GM19395 (cell line): ENCODE measurements at regions not wholly inside any gene's neighbourhood (a gene's known extent, or its start where the extent isn't known, plus 50 kb on each side); places are given as distances from the start of the nearest gene placed in this dataset.

Experiments used
- ATAC-seq: cut with Tn5 transposase; IDR thresholded peaks from one replicate; pipeline ENCODE4 v1.9.1; 2021; ENCODE audit warnings: mild to moderate bottlenecking, moderate library complexity; ENCODE audit not compliant: unreplicated experiment

DNA sequence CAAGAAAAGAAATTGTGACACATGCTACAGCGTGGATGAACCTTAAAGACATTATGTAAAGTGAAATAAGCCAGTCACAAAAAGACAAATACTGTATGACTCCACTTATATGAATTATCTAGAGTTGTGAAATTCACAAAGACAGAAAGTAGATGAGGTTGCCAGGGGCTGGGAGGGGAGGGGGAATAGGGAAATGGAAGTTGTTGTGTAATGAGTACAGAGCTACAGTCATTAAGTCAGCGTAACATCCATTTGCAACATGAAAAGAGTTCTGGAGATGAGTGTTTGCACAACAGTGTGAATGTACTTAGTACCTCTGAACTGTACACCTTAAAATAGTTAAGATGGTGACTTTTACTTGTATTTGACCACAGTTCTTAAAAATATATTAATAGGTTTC lies 112.1 kb upstream of the CDK1 start:
- no peak for ATAC-seq

DNA sequence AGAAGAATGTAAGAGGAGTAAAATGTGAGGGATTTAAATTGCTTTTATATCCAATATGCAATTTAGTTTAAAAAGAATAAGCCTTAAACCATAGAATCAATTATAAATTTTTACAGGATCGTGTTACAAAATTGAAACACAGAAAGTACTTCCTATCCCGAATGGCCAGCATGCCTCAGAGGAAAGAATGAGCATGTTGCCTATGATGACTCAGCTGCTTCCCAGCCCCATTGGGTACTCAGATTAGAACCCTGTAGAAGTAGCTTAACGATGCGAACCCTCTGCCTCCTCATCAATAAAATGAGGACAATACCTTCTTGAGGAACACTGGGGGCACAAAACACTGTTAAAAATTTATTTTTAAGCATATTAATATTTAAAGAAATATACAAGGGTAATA lies 113.4 kb upstream of the CDK1 start:
- ATAC-seq: no peak

DNA sequence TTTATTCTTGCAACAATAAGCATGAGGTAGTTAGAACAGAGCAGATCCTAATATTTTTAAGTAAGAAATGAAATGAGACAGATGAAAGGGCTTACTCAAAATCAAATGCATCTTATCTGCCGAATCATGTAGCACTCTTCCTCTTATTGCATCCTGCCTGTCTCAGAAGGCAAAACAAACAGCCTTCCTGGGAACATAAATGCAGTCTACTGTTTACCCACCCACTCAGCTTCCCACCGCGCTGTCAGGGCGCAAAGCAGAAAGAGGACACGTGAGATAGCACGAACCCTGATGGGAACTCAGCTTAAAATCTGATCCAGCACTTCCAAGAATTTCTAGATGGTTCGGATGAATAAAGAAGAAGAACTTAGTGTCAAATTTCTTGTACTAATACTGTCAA lies 114.4 kb upstream of the CDK1 start:
- ATAC-seq: no peak

DNA sequence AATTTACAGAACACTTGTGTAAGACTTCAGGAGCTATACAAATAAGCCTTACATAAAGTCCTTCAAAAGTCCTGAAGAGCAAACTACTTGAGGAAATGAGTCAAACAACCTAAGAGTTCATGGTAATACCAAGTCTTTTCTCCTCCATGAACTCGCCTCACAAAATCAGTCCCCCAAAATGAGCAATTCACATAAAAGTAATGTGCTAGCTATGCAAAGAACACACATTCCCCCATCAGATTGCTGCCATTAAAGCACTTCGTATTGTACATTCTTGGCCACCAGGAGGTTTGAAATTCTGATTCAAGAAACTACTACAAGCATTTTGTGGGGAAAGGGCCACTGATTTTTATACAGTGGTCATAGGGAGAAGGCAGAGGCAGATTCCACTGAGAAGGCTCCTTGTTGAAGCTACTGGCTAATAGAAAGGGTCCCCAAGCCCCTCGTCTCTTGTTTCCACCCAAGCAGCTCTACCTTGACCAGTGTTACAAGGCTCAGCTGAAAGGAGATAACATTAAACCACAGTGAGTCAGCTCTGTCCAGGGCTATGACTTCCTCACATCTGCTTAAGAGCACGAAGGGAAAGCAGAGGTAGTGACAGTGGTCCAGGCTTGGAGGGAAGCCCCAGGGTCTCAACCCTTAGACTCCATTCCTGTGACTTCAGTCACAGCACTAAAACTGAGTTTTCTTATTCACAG lies 115.2 kb upstream of the CDK1 start:
- no peak for ATAC-seq

DNA sequence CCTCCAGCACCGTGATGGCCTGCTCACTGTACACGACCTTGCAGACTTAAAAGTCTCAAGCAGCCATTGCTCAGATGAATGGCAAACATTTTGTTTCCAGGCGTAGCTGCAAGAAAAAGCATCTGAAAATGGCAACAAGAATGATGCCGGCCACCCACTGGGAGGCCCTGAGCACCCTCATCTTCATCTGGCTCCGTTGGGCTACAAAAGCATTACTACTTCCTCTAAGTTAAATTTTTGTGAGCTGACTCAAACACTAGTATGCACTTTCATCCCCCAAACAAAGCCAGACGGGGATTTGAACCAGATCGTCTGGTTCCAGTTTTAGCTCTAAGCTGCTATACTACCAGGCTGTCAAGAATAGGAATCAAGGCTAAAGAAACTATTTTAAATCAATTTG lies 116.6 kb upstream of the CDK1 start:
- ATAC-seq: no peak

DNA sequence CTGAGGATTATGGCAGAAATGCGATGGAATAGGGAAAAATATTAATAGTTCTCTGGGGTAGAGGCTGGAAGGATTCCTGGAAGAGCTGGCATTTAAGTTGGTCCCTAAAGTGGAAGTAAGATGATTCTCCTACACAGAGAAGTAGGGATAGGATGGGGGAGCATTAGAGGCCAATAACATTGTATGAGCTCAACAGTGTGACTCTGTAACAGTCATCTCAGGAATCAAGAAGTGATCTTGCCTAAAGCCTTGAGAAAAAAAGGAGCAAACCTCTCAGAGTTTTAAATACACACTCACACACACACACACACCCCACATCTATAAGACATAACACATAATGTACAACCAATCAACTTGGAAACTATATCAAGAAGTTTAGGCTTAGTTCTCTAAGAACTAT lies 117.7 kb upstream of the CDK1 start:
- ATAC-seq: no peak

DNA sequence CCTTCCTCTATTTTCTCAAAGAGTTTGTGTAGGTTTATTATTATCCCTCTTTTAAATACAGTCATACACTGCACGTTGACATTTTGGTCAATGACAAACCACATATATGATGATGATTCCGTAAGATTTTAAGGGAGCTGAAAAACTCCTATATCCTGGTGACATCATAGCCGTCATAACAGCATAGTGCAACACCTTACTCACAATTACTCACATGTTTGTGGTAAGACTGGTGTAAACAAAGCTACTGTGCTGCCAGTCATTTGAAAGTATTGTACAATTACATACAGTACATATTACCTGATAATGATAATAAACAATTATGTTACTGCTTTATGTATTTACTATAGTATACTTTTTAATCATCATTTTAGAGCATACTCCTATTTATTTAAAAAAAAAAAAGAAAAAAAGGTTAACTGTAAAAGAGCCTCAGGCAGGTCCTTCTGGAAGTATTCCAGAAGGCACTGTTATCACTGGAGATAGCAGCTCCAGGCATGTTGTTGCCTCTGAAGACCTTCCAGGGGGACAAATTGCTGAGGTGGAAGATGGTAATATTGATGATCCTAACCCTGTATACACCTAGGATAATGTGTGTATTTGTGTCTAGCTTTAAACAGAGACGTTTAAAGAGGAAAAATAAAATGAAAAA lies 123.3 kb upstream of the CDK1 start:
- no peak for ATAC-seq

DNA sequence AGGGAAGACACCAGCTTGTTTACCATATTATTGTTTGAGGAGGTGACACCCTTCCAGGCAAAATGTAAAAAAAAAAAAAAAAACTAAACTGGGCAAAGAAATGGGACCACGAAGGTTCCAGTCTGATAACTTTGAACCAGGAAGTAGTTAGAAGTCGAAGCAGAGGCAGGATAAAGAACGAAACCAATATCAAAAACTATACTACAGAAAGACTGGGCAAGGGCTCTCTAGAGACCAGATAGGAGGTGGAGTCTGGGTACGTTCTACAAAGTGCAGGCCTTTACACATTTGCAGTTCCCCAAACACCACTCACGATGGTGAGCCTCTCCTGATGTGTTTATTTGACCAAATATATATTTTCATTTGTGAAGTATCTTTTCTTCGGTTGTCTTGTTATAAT lies 125.7 kb upstream of the CDK1 start:
- peak; percentile 90 for ATAC-seq

DNA sequence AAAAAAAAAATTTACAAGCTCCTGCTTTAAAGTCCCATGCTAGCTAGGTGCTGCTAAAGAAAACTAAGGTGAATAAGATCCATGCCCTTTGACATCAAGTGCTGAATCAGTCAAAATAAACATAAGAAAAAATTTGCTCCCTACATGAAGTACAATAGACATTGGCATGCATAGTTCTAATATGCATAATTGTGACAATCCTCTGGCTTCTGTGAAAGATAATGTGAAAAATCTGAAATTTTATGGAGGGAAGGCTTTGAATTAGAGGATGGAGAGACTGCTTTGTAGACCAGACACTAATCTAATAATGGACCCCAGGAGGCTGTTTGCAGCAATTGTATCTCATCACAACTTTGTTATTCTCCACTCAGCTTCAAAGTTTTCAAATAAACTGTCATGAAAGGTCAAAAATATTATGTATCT lies 127.9 kb upstream of the CDK1 start:
- ATAC-seq: no peak

DNA sequence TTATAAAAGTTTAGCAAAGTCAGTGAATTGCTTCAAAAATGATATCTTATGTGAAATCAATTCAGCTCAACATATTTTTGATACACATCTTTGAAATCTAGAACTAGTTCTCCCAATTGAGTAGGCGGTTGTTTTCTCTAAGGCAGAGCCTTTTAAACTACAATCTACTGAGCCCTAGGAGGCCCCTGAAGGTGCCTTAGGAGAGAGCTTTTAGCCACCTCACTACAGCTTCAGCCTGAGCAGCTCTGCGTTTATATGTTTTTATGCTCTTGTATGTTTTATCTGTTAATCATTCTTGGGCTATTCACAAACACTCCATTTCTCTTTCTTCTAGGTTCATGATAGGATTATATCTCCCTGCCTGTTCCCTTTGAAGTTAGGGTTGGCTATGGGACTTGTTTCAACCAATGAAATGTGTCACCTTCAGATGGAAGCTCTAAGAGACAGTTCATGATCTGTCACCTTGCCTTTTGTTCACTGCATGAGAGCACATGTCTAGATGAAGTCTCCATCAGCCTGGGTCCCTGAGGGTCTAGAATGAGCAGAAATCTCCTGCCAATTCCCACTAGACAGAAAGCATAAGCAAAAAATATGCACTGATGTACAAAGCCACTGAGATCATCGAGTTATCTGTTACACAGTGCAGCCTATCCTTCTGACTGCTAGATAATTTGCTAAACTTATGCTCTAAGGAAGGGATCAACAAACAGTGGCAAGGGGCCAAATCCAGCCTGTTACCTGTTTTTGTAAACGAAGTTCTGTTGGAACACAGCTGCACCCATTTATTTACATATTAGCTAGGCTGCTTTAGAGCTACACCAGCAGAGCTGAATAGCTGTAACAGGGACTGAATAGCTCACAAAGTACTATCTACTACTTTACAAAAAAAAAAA lies 128.5 kb upstream of the CDK1 start:
- ATAC-seq: no peak

DNA sequence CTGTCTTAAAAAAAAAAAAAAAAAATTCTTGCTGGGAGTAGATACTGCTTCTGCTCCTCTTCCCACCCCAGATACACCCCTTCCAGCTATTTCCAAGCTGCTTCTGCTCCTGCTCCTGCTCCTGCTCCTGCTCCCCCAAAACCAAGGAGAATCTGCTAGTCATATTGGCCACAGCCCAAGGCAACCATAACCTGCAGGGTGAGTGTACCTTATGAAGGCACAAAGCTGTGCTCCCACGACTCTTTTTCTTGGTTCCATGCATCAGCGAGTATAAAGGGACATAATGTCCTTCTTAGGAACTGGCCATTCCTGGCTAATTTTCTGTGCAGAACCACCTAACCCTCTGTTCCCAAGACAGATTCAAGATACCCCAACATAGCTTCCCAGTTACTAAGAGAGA lies 129.5 kb upstream of the CDK1 start:
- no peak for ATAC-seq

DNA sequence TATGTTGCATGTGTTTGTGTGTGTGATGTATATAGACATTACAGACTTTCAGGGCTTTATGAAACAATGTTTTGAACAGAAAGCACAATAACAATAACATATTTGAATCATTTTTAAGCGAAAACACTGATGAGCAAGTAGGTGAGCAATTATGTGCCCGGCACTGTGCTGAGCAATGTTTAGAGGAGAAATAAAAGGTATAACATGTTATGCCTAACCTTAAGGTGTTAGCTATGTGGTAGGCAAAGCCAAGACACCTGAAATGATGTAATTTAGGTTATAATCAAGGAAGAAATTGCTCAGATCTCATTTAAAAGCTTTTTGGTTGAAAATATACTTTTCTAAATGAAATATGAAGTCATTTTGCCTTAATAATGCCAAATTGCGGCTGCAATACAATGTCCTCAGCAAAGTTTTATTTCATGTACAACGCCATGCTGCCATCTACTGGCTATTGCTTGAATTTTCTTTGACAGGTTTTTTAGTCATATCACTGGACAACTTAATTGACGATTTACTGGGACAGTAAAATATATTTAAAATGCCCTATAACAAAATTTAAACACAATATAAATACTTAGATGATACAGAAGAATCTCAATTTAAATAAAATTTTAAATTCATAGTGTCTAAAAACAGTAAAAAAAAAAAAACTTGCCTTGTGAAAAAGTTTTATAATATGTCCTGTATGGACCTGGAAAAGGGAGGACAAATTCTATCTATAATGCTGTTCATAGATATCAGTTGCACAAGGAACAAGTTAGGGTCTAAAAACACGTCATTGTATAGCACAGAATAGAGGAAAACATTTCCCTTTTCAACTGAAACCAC lies 131.1 kb upstream of the CDK1 start:
- ATAC-seq: peak; percentile 78

DNA sequence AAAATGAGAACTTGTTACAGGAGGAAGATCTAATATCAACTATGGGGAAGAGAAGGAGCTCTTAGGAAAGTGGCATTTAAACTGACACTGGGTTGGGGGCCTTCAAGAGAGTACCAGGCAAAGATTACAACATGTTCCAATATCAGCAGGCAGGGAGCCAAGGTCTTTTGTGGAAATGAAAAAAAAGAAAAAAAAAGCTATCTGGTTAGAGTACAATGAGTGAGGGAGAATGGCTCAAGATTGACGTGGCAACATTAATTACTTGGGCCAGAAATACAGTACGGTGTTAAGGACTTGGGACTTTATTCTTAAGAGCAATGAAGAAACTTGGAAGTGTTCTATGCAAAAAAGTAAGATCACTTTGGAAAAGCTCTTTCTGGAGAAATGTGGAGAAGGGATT lies 132.3 kb upstream of the CDK1 start:
- no peak for ATAC-seq

DNA sequence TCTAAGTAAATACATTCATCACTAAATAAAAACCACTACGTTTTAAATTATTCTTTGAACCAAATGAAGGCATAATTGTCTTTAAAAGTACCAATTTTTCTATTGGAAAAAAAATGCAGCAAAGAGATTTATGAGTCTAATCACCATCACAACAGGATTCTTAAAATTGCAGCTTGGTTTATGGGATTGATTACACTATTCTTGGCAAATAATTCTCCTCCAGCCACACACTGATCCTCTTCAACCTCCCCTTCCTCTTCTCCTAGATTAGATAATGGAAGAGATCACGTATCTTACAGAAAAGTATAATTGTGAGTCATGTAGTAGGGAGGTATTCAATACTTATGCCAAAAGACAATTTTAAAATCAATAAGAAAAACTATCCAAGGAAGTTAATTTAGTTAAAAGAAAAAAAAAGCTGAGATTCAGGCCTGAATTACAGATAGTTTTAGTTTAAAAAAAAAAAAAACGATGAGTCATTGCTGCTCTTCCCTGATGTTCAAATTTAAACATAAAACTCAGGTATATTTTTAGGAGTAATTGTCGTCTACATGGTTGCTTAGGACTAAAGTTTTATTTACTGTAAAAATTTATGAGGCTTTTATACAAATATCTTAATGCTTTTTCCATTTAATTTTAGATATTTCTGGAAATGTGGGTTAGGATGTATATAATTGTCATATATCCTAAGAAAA lies 133.7 kb upstream of the CDK1 start:
- ATAC-seq: no peak

DNA sequence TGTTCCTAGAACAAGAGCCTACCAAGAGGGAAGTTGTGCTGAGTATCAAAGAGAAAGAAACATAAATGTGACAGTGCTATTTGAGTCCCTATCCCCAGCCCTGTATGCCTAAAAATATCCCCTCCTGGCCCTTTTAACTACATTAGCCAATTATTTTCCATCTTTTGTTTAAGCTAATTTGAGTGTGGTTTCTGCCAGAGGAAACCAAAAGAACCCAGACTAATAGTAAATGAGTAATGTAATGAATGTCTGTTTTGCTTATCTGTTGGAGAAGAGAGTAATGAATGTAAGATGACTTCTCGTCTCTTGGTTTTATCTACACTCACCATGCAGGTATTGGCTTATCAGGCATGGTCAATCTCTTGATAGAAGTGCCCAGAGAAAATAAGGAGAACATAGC lies 134.4 kb upstream of the CDK1 start:
- no peak for ATAC-seq

DNA sequence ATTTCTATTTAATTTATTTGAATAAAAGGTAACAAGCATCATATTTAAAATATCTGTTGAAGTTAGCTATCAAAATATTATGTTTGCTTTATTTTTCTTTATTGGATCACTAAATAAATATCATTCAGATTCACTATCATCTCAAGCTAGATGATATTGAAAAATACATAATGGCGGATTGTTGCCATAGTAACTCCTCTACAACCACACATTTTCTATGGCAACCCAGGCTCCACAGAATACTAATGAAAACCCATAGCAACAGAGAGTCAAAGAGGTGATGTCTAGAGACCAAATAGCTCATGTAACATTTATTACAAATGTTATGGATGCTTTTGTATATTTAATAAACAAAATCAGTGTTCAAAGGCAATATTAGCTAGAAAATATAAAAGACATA lies 148.9 kb upstream of the CDK1 start:
- ATAC-seq: no peak

DNA sequence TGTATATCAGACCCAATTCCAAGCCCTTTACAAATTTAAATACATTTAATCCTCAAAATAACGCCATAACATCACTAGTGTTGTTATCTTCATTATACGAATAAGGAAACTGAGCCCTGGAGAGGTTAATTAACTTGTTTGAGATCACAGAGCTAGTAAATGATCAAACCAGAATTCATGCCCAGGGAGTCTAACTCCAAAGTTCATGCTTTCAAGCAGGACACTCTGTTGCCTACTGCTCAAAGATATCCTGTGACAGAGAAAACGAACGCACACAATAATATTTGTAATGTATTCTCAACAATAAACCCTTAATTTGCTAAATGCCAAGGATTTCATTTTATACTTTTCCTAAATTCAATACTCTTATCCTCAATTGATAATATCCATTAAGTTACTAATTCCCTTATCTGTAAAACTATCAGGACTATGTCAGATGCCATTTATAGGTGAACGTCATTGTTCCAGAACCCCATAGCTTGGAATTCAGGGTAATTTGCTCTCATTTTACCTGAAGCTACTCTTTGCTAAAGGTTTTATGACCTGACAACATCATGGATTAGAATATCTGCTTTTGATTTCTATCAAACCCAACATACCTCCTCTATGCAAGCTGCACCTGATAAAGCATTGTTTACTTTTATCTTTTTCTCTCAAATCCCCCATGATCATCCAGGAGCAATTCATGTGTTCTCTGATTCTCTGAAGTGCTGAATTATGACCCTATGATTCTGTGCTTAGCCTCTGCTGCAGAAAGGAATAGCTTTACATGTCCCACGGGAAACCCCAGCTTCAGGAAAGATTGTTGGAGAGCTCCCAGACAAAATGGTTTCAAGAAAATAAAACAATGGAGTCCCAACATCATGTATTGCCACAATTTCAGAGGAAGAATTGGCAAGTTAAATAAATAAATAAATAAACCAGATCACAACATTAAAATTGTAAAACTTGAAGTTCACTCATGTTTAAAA lies 150.2 kb upstream of the CDK1 start:
- ATAC-seq: no peak

DNA sequence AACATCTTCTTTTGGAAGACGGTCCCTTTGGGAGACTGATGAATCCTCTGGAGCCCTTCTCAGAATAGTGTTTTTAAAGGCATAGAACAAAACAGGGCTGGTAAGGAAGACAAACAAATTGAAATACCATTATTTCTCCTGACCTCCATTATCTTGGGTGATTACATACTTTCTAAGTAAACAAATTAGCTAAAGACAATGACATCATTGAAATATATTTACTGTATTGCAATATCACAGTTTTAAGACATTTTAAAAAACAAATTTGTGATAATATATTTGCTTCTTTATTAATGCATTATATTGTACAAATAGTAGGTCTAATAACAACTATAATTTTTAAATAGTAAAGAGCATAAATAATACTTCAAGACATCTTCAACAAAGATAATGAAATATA lies 152.2 kb upstream of the CDK1 start:
- ATAC-seq: no peak

DNA sequence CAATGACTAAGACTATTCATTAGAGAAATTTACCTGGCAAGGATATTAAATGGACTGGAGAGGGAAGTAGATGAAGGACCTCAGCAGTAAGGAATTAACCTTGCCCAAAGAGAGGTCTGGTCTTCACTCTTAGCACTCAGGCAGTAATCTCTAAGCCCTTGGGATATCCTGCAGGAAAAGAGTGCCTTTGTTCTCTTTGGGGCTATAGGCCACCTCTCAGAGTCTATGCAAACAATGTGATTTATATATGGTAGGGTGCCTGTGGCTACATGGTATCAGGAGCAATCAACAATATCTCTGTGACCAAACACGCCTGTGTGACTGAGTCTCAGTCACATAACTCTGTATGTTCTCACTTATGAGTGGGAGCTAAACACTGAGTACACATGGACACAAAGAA lies 154.7 kb upstream of the CDK1 start:
- ATAC-seq: no peak
